Astrocyte (in vitro differentiated cells and primary cell): ENCODE measurements at regions not wholly inside any gene's neighbourhood (a gene's known extent, or its start where the extent isn't known, plus 50 kb on each side); places are given as distances from the start of the nearest gene placed in this dataset.

Source experiments
- DNase-seq: peaks from one replicate; pipeline ENCODE4 v3.0.0-alpha.2; 2010; ENCODE audit warnings: low read depth
- FAIRE-seq: peaks from 2 replicates; lab custom pipeline; 2011; peaks lifted over from hg19 to GRCh38; lab: Jason Lieb, UNC
- H2AFZ ChIP-seq: 2 replicates; pipeline ENCODE4 v1.6.0; 2012; ENCODE audit warnings: low read depth, low read length, inconsistent platforms
- H3K27ac ChIP-seq: 2 replicates; pipeline ENCODE4 v1.5.1; 2011; ENCODE audit warnings: low read depth, low read length, inconsistent platforms
- H3K27me3 ChIP-seq: 2 replicates; pipeline ENCODE4 v1.6.0; 2011; ENCODE audit warnings: low read length, inconsistent platforms; ENCODE audit not compliant: insufficient read depth
- H3K36me3 ChIP-seq: 2 replicates; pipeline ENCODE4 v1.5.1; 2011; ENCODE audit warnings: low read length, inconsistent platforms; ENCODE audit not compliant: insufficient read depth
- H3K4me1 ChIP-seq: 2 replicates; pipeline ENCODE4 v1.5.1; 2011; ENCODE audit warnings: low read length, inconsistent platforms; ENCODE audit not compliant: insufficient read depth
- H3K4me2 ChIP-seq: 2 replicates; pipeline ENCODE4 v1.6.0; 2012; ENCODE audit warnings: low read length, inconsistent platforms
- H3K4me3 ChIP-seq: 2 replicates; pipeline ENCODE4 v1.5.1; 2011; ENCODE audit warnings: low read depth, mild to moderate bottlenecking, low read length, inconsistent platforms; ENCODE audit not compliant: insufficient read depth
- H3K79me2 ChIP-seq: 2 replicates; pipeline ENCODE4 v1.6.0; 2012; ENCODE audit warnings: mild to moderate bottlenecking, low read length, inconsistent platforms; ENCODE audit not compliant: insufficient read depth
- H3K9ac ChIP-seq: 2 replicates; pipeline ENCODE4 v1.6.0; 2012; ENCODE audit warnings: mild to moderate bottlenecking, low read length, inconsistent platforms
- H3K9me3 ChIP-seq: 2 replicates; pipeline ENCODE4 v1.5.1; 2012; ENCODE audit warnings: low read depth, mild to moderate bottlenecking, low read length, inconsistent platforms; ENCODE audit not compliant: insufficient read depth
- H4K20me1 ChIP-seq: 2 replicates; pipeline ENCODE4 v1.6.0; 2012; ENCODE audit warnings: low read length, inconsistent platforms; ENCODE audit not compliant: insufficient read depth
- H3K27ac Mint-ChIP-seq: one replicate; pipeline ENCODE4 v1.8.0; 2021; ENCODE audit warnings: mild to moderate bottlenecking, mixed read lengths; ENCODE audit not compliant: unreplicated experiment
- H3K27me3 Mint-ChIP-seq: one replicate; pipeline ENCODE4 v1.8.0; 2021; ENCODE audit warnings: low read depth, mixed read lengths; ENCODE audit not compliant: unreplicated experiment
- H3K36me3 Mint-ChIP-seq: one replicate; pipeline ENCODE4 v1.8.0; 2021; ENCODE audit warnings: low read depth, mixed read lengths; ENCODE audit not compliant: unreplicated experiment
- H3K4me1 Mint-ChIP-seq: one replicate; pipeline ENCODE4 v1.8.0; 2021; ENCODE audit warnings: low read depth, mixed read lengths; ENCODE audit not compliant: unreplicated experiment
- H3K4me3 Mint-ChIP-seq: one replicate; pipeline ENCODE4 v1.8.0; 2021; ENCODE audit warnings: mild to moderate bottlenecking, moderate library complexity, mixed read lengths; ENCODE audit not compliant: unreplicated experiment
- H3K9me3 Mint-ChIP-seq: one replicate; pipeline ENCODE4 v1.8.0; 2021; ENCODE audit warnings: mild to moderate bottlenecking, mixed read lengths; ENCODE audit not compliant: unreplicated experiment
- EZH2 ChIP-seq: IDR thresholded peaks from 2 replicates; pipeline ENCODE4 v1.6.1; 2012; ENCODE audit warnings: mild to moderate bottlenecking, low read length, inconsistent platforms; ENCODE audit not compliant: insufficient read depth
- TF ChIP-seq, protein P1 (sequence below): IDR thresholded peaks from 2 replicates; pipeline ENCODE4 v1.5.1; 2011; ENCODE audit warnings: low read depth, mild to moderate bottlenecking, inconsistent platforms, low read length, moderate library complexity; ENCODE audit not compliant: insufficient read depth

DNA sequence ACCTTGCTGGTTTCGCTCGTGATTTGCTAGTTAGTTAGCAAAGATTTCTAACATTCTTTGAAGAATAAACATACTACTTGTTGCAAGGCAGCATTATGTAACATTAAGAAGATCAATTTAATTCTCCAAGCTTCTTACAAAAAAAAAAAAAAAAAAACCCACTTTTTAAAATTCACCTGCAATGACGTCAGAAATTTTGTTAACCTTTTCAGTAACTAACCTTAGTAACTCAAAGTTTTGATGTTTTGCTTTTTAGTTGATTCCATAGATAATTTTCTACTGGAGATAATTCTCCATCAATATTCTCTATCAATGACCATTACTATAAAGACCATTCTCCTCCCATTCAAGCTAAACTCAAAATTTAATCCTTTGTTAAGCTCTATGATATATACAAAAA is 491.8 kb upstream of the TBL1XR1 start:
- Mint-ChIP-seq H3K4me1 (no peaks in the 10 kb centered on the region), H3K27me3 (peaks cover 2% of the 10 kb centered on the region), H3K27ac (no peak overlapping the region), H3K9me3 (no peaks in the 10 kb centered on the region), H3K4me3 (no peak overlapping the region), H3K36me3 (no peaks in the 10 kb centered on the region)
- H4K20me1 ChIP-seq = no peaks in the 10 kb centered on the region
- no peak overlapping the region for H3K4me3 ChIP-seq
- DNase-seq = no peak
- no peak overlapping the region for H3K9ac ChIP-seq
- FAIRE-seq = no peak
- no peaks in the 10 kb centered on the region for H3K79me2 ChIP-seq
- peaks cover 1% of the 10 kb centered on the region for H3K4me1 ChIP-seq
- no peaks in the 10 kb centered on the region for H3K36me3 ChIP-seq
- H3K27me3 ChIP-seq = no peaks in the 10 kb centered on the region
- H3K9me3 ChIP-seq = no peaks in the 10 kb centered on the region
- H3K27ac ChIP-seq = no peak overlapping the region
- H2AFZ ChIP-seq = no peak overlapping the region
- H3K4me2 ChIP-seq = no peak overlapping the region
- TF ChIP-seq, protein P1, sequence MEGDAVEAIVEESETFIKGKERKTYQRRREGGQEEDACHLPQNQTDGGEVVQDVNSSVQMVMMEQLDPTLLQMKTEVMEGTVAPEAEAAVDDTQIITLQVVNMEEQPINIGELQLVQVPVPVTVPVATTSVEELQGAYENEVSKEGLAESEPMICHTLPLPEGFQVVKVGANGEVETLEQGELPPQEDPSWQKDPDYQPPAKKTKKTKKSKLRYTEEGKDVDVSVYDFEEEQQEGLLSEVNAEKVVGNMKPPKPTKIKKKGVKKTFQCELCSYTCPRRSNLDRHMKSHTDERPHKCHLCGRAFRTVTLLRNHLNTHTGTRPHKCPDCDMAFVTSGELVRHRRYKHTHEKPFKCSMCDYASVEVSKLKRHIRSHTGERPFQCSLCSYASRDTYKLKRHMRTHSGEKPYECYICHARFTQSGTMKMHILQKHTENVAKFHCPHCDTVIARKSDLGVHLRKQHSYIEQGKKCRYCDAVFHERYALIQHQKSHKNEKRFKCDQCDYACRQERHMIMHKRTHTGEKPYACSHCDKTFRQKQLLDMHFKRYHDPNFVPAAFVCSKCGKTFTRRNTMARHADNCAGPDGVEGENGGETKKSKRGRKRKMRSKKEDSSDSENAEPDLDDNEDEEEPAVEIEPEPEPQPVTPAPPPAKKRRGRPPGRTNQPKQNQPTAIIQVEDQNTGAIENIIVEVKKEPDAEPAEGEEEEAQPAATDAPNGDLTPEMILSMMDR = no peak

DNA sequence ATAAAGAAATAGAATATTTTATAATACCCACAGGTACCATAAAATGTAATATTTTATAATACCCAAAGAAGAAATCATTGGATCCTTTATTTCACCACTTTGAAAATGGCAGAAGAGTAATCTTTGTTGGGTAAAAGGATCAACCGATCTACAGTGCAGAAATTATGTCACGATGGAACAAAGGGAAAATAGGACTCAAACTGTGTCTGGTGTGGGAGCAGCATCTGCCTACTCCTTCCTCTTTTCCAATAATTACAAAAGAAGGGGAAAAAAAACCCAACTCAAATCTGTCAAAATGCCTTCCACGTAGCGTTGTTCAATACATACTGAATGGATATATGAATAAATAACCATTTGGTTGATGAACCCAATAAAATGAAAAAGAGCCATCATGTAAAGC is 492.6 kb upstream of the TBL1XR1 start:
- DNase-seq (no peak), FAIRE-seq (no peak)
- TF ChIP-seq, protein P1 = no peak
- no peak for TF ChIP-seq EZH2
- H3K36me3 Mint-ChIP-seq = no peaks in the 10 kb centered on the region
- no peak overlapping the region for H3K27ac ChIP-seq
- H3K36me3 ChIP-seq = no peaks in the 10 kb centered on the region
- H2AFZ ChIP-seq = no peak overlapping the region
- H3K4me1 ChIP-seq = peaks cover 4% of the 10 kb centered on the region
- no peak overlapping the region for H3K9ac ChIP-seq
- no peaks in the 10 kb centered on the region for H3K79me2 ChIP-seq
- no peak overlapping the region for H3K4me3 ChIP-seq
- no peak overlapping the region for H3K27ac Mint-ChIP-seq
- H3K4me3 Mint-ChIP-seq = no peak overlapping the region
- H3K9me3 Mint-ChIP-seq = no peaks in the 10 kb centered on the region
- H3K9me3 ChIP-seq = no peaks in the 10 kb centered on the region
- peaks cover 2% of the 10 kb centered on the region for H3K4me1 Mint-ChIP-seq
- no peak overlapping the region for H3K4me2 ChIP-seq
- H3K27me3 Mint-ChIP-seq = peaks cover 2% of the 10 kb centered on the region
- no peaks in the 10 kb centered on the region for H4K20me1 ChIP-seq
- no peaks in the 10 kb centered on the region for H3K27me3 ChIP-seq

DNA sequence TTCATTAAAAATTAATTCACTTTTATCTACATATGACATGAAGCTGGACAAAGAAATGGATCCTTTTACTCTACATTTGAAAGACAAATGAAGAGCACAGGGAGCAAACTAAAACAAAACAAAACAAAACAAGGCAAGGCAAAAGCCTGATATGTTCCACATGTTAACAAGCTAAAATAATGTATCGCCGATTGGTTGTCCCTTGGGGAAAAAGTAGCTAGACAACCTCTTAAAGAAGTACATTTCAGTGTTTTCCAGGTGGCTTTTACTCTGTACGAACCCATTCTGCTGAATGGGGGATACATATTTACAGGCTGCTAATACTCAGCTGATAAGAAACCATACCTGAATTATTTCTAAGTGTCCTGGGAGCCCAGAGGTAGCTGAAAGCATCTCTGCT is 493.0 kb upstream of the TBL1XR1 start:
- FAIRE-seq (no peak), DNase-seq (no peak)
- Mint-ChIP-seq H3K4me1 (peaks cover 3% of the 10 kb centered on the region), H3K36me3 (no peaks in the 10 kb centered on the region), H3K9me3 (no peaks in the 10 kb centered on the region), H3K4me3 (no peak overlapping the region), H3K27me3 (peaks cover 2% of the 10 kb centered on the region), H3K27ac (no peak overlapping the region)
- H3K4me1 ChIP-seq = peaks cover 4% of the 10 kb centered on the region
- no peak overlapping the region for H3K4me3 ChIP-seq
- no peak overlapping the region for H2AFZ ChIP-seq
- TF ChIP-seq, protein P1 = no peak
- no peak for TF ChIP-seq EZH2
- no peaks in the 10 kb centered on the region for H3K9me3 ChIP-seq
- no peaks in the 10 kb centered on the region for H4K20me1 ChIP-seq
- no peak overlapping the region for H3K9ac ChIP-seq
- no peaks in the 10 kb centered on the region for H3K36me3 ChIP-seq
- no peak overlapping the region for H3K27ac ChIP-seq
- H3K79me2 ChIP-seq = no peaks in the 10 kb centered on the region
- H3K4me2 ChIP-seq = no peak overlapping the region
- H3K27me3 ChIP-seq = no peaks in the 10 kb centered on the region
